Hematopoietic multipotent progenitor cell (in vitro differentiated cells): ENCODE measurements at regions not wholly inside any gene's neighbourhood (a gene's known extent, or its start where the extent isn't known, plus 50 kb on each side); places are given as distances from the start of the nearest gene placed in this dataset.

Experiments used
- DNase-seq, 3 donors: peaks; one replicate each; pipeline ENCODE4 v3.0.0-alpha.2; 2011 to 2015; ENCODE audit warnings: low read depth in 2 of 3, low spot score in 2 of 3

GRCh38 chr13:33728271-33729037 is 89.5 kb upstream of the RFC3 start:
- DNase-seq, result peak in 1 of 3 donors; percentile 38

- peak in 1 of 3 donors; percentile 46 for DNase-seq
Measured at GRCh38 chr13:33730147-33730546, 87.8 kb upstream of the RFC3 start.

GRCh38 chr13:33730619-33731018 is 87.3 kb upstream of the RFC3 start:
- DNase-seq, result no peak

- no peak for DNase-seq
Measured at GRCh38 chr13:33735276-33735675, 82.7 kb upstream of the RFC3 start.

GRCh38 chr13:33739254-33739653 is 78.7 kb upstream of the RFC3 start:
- DNase-seq, result no peak

GRCh38 chr13:33740134-33740538 is 77.8 kb upstream of the RFC3 start:
- DNase-seq, result no peak

- DNase-seq, result no peak
Measured at GRCh38 chr13:33742321-33742720, 75.6 kb upstream of the RFC3 start.

- DNase-seq, result peak in 1 of 3 donors; percentile 2
Measured at GRCh38 chr13:33743438-33744368, 74.2 kb upstream of the RFC3 start.

GRCh38 chr13:33744589-33745369 is 73.2 kb upstream of the RFC3 start:
- DNase-seq, result no peak

- no peak for DNase-seq
Measured at GRCh38 chr13:33745370-33746324, 72.3 kb upstream of the RFC3 start.

GRCh38 chr13:33746867-33747266 is 71.1 kb upstream of the RFC3 start:
- no peak for DNase-seq

- DNase-seq, result no peak
Measured at GRCh38 chr13:33751151-33751550, 66.8 kb upstream of the RFC3 start.

GRCh38 chr13:33752094-33752493 is 65.9 kb upstream of the RFC3 start:
- DNase-seq, result no peak

GRCh38 chr13:33752597-33752996 is 65.4 kb upstream of the RFC3 start:
- no peak for DNase-seq

GRCh38 chr13:33756929-33757328 is 61.0 kb upstream of the RFC3 start:
- no peak for DNase-seq

- DNase-seq, result no peak
Measured at GRCh38 chr13:33757713-33758112, 60.2 kb upstream of the RFC3 start.

GRCh38 chr13:33758113-33758512 is 59.8 kb upstream of the RFC3 start:
- no peak for DNase-seq

- DNase-seq, result no peak
Measured at GRCh38 chr13:33761740-33762139, 56.2 kb upstream of the RFC3 start.

- no peak for DNase-seq
Measured at GRCh38 chr13:33763021-33763420, 54.9 kb upstream of the RFC3 start.

- no peak for DNase-seq
Measured at GRCh38 chr13:33764716-33765115, 53.2 kb upstream of the RFC3 start.
